WTC11 (cell line): ENCODE measurements at regions not wholly inside any gene's neighbourhood (a gene's known extent, or its start where the extent isn't known, plus 50 kb on each side); places are given as distances from the start of the nearest gene placed in this dataset.

Experiments
- ATAC-seq: fragments of 200-7000 bp; cut with Tn5 transposase; 2 replicates; pipeline ENCODE4 v1.10.0; 2021; ENCODE audit warnings: mild to moderate bottlenecking, moderate library complexity
- CTCF ChIA-PET: fragments of 300-600 bp; sonication (Branson Sonifier 250); formaldehyde crosslinking; loops from one replicate; lab custom pipeline; 2021; ENCODE audit warnings: antibody characterized with exemption; lab: Charles Lee
- POLR2A ChIA-PET: fragments of 350-600 bp; sonication (Branson Sonifier 250); formaldehyde crosslinking; loops from one replicate; lab custom pipeline; 2021; ENCODE audit warnings: antibody characterized with exemption; lab: Charles Lee
- DNase-seq: peaks from one replicate; pipeline ENCODE4 v3.0.0; 2021; ENCODE audit warnings: low spot score
- H3K27ac Mint-ChIP-seq: 2 replicates; pipeline ENCODE4 v1.8.0; 2021; ENCODE audit warnings: mixed read lengths
- H3K27me3 Mint-ChIP-seq: 2 replicates; pipeline ENCODE4 v1.8.0; 2021; ENCODE audit warnings: low read depth, mild to moderate bottlenecking, moderate library complexity, mixed read lengths
- H3K36me3 Mint-ChIP-seq: 2 replicates; pipeline ENCODE4 v1.8.0; 2021; ENCODE audit warnings: mixed read lengths
- H3K4me1 Mint-ChIP-seq: 2 replicates; pipeline ENCODE4 v1.8.0; 2022; ENCODE audit warnings: mixed read lengths
- H3K4me3 Mint-ChIP-seq: 2 replicates; pipeline ENCODE4 v1.8.0; 2021; ENCODE audit warnings: mild to moderate bottlenecking, moderate library complexity, mixed read lengths
- H3K9me3 Mint-ChIP-seq: 2 replicates; pipeline ENCODE4 v1.8.0; 2021; ENCODE audit warnings: mixed read lengths
- ATF2 ChIP-seq: sonication (generic); formaldehyde crosslinking; IDR thresholded peaks from 2 replicates; pipeline ENCODE4 v1.8.1; 2022; ENCODE audit warnings: low read depth, missing genetic modification reagents, borderline replicate concordance
- FOXP4 ChIP-seq: sonication (generic); formaldehyde crosslinking; IDR thresholded peaks from 2 replicates; pipeline ENCODE4 v1.8.0; 2022; ENCODE audit warnings: mild to moderate bottlenecking, missing genetic modification reagents
- GTF2I ChIP-seq: fragments of 250-450 bp; sonication (Bioruptor Pico); conservative IDR thresholded peaks from 2 replicates; pipeline ENCODE4 v1.4.0; 2021; ENCODE audit warnings: mild to moderate bottlenecking
- JAZF1 ChIP-seq: fragments of 250-450 bp; sonication (Bioruptor Pico); IDR thresholded peaks from 2 replicates; pipeline ENCODE4 v1.9.0; 2021; ENCODE audit warnings: moderate library complexity, mild to moderate bottlenecking, inconsistent platforms
- MAX ChIP-seq: sonication (generic); formaldehyde crosslinking; IDR thresholded peaks from 2 replicates; pipeline ENCODE4 v1.8.0; 2022; ENCODE audit warnings: mild to moderate bottlenecking, missing genetic modification reagents
- MLX ChIP-seq: sonication (generic); formaldehyde crosslinking; IDR thresholded peaks from 2 replicates; pipeline ENCODE4 v1.8.1; 2023; ENCODE audit warnings: mild to moderate bottlenecking, missing genetic modification reagents, moderate library complexity
- MXD4 ChIP-seq: fragments of 250-450 bp; sonication (Bioruptor Pico); IDR thresholded peaks from 2 replicates; pipeline ENCODE4 v1.8.0; 2021; ENCODE audit warnings: mild to moderate bottlenecking, moderate library complexity, borderline replicate concordance
- MYBL2 ChIP-seq: sonication (generic); formaldehyde crosslinking; IDR thresholded peaks from 2 replicates; pipeline ENCODE4 v1.8.1; 2023; ENCODE audit warnings: mild to moderate bottlenecking, moderate library complexity, missing genetic modification reagents
- NFATC4 ChIP-seq: fragments of 250-450 bp; sonication (Bioruptor Pico); IDR thresholded peaks from 2 replicates; pipeline ENCODE4 v1.9.0; 2021; ENCODE audit warnings: mild to moderate bottlenecking
- RORB ChIP-seq: fragments of 250-450 bp; sonication (Bioruptor Pico); IDR thresholded peaks from 2 replicates; pipeline ENCODE4 v1.9.0; 2021; ENCODE audit warnings: mild to moderate bottlenecking
- SP1 ChIP-seq: sonication (generic); formaldehyde crosslinking; conservative IDR thresholded peaks from 2 replicates; pipeline ENCODE4 v1.8.1; 2022; ENCODE audit warnings: missing genetic modification reagents
- ZNF219 ChIP-seq: sonication (generic); formaldehyde crosslinking; IDR thresholded peaks from 2 replicates; pipeline ENCODE4 v1.8.0; 2023; ENCODE audit warnings: missing genetic modification reagents, mild to moderate bottlenecking, borderline replicate concordance
- ZNF263 ChIP-seq: sonication (generic); formaldehyde crosslinking; IDR thresholded peaks from 2 replicates; pipeline ENCODE4 v1.8.1; 2022; ENCODE audit warnings: low read depth, mild to moderate bottlenecking, moderate library complexity, missing genetic modification reagents
- ZNF317 ChIP-seq: sonication (generic); formaldehyde crosslinking; IDR thresholded peaks from 2 replicates; pipeline ENCODE4 v1.8.1; 2023; ENCODE audit warnings: low read depth, mild to moderate bottlenecking, moderate library complexity, missing genetic modification reagents, borderline replicate concordance
- ZNF532 ChIP-seq: fragments of 250-450 bp; sonication (Bioruptor Pico); IDR thresholded peaks from 2 replicates; pipeline ENCODE4 v1.9.0; 2021; ENCODE audit warnings: mild to moderate bottlenecking, borderline replicate concordance
- TF ChIP-seq, protein P1 (sequence below): sonication (generic); formaldehyde crosslinking; IDR thresholded peaks from 2 replicates; pipeline ENCODE4 v1.8.0; 2022; ENCODE audit warnings: mild to moderate bottlenecking, missing genetic modification reagents

- CTCF ChIA-PET = interaction anchor here (1.1 to 1.5 kb wide), 2 partner anchors 12 kb away, joined by 3 to 6 read pairs; no protein-coding TSS in a partner anchor
- H3K27me3 Mint-ChIP-seq = no peaks in the 10 kb centered on the region
- TF ChIP-seq GTF2I (no peak), ZNF532 (CRISPR knock-in tag) (no peak), ZNF263 (CRISPR knock-in tag) (no peak), NFATC4 (no peak), SP1 (CRISPR knock-in tag) (no peak), MLX (CRISPR knock-in tag) (no peak), MXD4 (CRISPR knock-in tag) (no peak)
- TF ChIP-seq, all 79 proteins: peak for 0
- no peak for DNase-seq
- no peak overlapping the region for H3K4me3 Mint-ChIP-seq
- peaks cover 8% of the 10 kb centered on the region for H3K4me1 Mint-ChIP-seq
- peaks cover 14% of the 10 kb centered on the region for H3K9me3 Mint-ChIP-seq
- H3K27ac Mint-ChIP-seq = no peak overlapping the region
- no peak for ATAC-seq
- H3K36me3 Mint-ChIP-seq = peaks cover 12% of the 10 kb centered on the region
- POLR2A ChIA-PET = no interaction called here
Observed at GRCh38 chr14:86050072-86050683, 520.2 kb downstream of the FLRT2 start.

DNA sequence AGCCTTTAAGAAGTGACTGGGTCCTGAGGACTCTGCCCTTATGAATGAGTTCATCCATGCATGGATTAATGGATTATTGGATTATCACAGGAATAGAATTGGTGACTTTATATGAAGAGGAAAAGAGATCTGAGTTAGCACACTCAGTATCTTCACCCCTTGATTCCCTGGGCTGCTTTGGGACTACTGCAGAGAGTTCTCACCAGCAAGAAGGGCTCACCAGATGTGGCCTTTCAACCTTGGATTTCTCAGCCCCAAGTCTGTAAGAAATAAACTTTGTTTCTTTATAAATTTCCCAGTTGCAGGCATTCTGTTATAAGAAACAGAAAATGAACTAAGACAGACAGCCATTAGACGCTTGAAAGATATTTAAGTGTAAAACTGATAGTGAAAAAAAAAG, 509.2 kb downstream of the FLRT2 start:
- CTCF ChIA-PET = interaction anchor here (1.3 to 1.7 kb wide), 3 partner anchors 11 to 172 kb away, joined by 3 to 7 read pairs (median 6); no protein-coding TSS in a partner anchor
- no peak for DNase-seq
- TF ChIP-seq MAX (no peak), ZNF317 (CRISPR knock-in tag) (no peak), RORB (CRISPR knock-in tag) (no peak), GTF2I (no peak), JAZF1 (CRISPR knock-in tag) (no peak), ZNF219 (CRISPR knock-in tag) (no peak), FOXP4 (no peak), MYBL2 (no peak), NFATC4 (no peak), ATF2 (CRISPR knock-in tag) (no peak), ZNF532 (CRISPR knock-in tag) (no peak)
- TF ChIP-seq, protein P1, sequence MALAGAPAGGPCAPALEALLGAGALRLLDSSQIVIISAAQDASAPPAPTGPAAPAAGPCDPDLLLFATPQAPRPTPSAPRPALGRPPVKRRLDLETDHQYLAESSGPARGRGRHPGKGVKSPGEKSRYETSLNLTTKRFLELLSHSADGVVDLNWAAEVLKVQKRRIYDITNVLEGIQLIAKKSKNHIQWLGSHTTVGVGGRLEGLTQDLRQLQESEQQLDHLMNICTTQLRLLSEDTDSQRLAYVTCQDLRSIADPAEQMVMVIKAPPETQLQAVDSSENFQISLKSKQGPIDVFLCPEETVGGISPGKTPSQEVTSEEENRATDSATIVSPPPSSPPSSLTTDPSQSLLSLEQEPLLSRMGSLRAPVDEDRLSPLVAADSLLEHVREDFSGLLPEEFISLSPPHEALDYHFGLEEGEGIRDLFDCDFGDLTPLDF (CRISPR knock-in tag) = no peak

More for the DNA sequence above, 509.2 kb downstream of the FLRT2 start:
- ATAC-seq = no peak
- H3K9me3 Mint-ChIP-seq = peaks cover 7% of the 10 kb centered on the region
- H3K27me3 Mint-ChIP-seq = no peaks in the 10 kb centered on the region
- H3K36me3 Mint-ChIP-seq = no peaks in the 10 kb centered on the region
- H3K27ac Mint-ChIP-seq = no peak overlapping the region
- no peak overlapping the region for H3K4me3 Mint-ChIP-seq
- POLR2A ChIA-PET = no interaction called here
- no peaks in the 10 kb centered on the region for H3K4me1 Mint-ChIP-seq
